Adrenal gland (tissue), 5 donors: ENCODE measurements at regions not wholly inside any gene's neighbourhood (a gene's known extent, or its start where the extent isn't known, plus 50 kb on each side); places are given as distances from the start of the nearest gene placed in this dataset.

Experiments used
- POLR2A ChIP-seq, 2 donors: fragments of 450-650 bp; IDR thresholded peaks; one replicate each; pipeline ENCODE4 v1.6.1; 2017; ENCODE audit warnings: antibody characterized with exemption in 2 of 2, mild to moderate bottlenecking in 2 of 2, moderate library complexity in 1 of 2
- TF ChIP-seq, protein P1 (sequence below), 6 experiments: fragments of 450-650 bp in 4 of 6; fragments of 200-600 bp in 2 of 6; sonication (generic) in 1 of 6; IDR thresholded peaks; 1 replicate in 5 of 6; 2 replicates in 1 of 6; pipeline versions ENCODE4 v1.5.1 to v1.8.0; 2016 to 2021; ENCODE audit warnings: antibody characterized with exemption in 6 of 6, mild to moderate bottlenecking in 2 of 6, moderate library complexity in 1 of 6
- donor health status: DM: no; HTN: no; CAD: no.

DNA sequence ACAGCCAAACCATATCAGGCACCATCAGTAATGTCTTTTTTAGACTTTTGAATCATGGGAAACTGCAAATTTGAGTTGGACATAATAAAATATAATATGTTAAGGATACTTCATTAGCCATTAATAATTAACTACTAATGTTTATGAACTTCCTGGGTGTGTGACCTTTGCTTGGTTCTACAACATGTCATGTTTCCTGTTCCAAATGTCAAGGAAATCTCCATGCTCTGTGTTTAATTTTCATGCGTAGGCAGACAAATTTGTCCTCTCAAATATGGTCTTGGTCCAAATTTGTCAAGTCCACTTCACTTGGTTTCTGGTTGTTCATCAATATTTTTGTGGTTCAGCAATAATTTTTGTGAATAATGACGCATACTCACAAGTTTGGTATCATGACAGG lies 410.5 kb downstream of the BMP2 start:
- TF ChIP-seq, protein P1, sequence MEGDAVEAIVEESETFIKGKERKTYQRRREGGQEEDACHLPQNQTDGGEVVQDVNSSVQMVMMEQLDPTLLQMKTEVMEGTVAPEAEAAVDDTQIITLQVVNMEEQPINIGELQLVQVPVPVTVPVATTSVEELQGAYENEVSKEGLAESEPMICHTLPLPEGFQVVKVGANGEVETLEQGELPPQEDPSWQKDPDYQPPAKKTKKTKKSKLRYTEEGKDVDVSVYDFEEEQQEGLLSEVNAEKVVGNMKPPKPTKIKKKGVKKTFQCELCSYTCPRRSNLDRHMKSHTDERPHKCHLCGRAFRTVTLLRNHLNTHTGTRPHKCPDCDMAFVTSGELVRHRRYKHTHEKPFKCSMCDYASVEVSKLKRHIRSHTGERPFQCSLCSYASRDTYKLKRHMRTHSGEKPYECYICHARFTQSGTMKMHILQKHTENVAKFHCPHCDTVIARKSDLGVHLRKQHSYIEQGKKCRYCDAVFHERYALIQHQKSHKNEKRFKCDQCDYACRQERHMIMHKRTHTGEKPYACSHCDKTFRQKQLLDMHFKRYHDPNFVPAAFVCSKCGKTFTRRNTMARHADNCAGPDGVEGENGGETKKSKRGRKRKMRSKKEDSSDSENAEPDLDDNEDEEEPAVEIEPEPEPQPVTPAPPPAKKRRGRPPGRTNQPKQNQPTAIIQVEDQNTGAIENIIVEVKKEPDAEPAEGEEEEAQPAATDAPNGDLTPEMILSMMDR (IDR thresholded peaks at IDR 0.05): no peak
- no peak for TF ChIP-seq POLR2A (IDR thresholded peaks at IDR 0.05)
